ENCODE measurements at regions not wholly inside any gene's neighbourhood (a gene's known extent, or its start where the extent isn't known, plus 50 kb on each side); places are given as distances from the start of the nearest gene placed in this dataset.

DNA sequence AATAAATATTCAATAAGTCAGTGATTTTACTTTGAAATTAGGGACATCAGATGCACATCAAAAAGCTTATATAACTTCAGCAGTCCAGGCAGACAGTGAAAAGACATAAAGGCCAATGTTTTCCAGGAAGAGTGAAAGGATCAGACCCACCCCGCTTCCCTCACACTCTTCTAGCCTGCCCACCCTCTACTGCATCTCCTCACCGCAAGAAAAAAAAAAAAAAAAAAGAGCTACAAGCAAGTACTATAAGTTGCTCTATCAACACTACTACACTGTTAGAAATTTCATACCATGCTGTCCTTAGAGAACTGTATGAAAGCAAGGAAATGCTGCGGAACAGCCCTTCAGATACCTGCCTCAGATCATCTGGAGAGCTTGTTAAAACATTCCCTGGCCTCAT is 240.8 kb downstream of the ZEB2 start:
- Histone ChIP-seq H3K27me3 (ENCODE audit: control insufficient read depth, insufficient read depth, low read length) (no peaks in the 10 kb centered on the region), H3K9me3 (replicated peaks; ENCODE audit: low read length) (no peaks in the 10 kb centered on the region), H3K9ac (ENCODE audit: low read depth, low read length) (no peak overlapping the region), H3K36me3 (ENCODE audit: insufficient read depth, low read length) (no peaks in the 10 kb centered on the region), H3K4me1 (ENCODE audit: control insufficient read depth, insufficient read depth, low read length) (no peaks in the 10 kb centered on the region), H3K4me2 (ENCODE audit: low read length) (no peak overlapping the region), H3K4me3 (ENCODE audit: low read length) (no peak overlapping the region)

DNA sequence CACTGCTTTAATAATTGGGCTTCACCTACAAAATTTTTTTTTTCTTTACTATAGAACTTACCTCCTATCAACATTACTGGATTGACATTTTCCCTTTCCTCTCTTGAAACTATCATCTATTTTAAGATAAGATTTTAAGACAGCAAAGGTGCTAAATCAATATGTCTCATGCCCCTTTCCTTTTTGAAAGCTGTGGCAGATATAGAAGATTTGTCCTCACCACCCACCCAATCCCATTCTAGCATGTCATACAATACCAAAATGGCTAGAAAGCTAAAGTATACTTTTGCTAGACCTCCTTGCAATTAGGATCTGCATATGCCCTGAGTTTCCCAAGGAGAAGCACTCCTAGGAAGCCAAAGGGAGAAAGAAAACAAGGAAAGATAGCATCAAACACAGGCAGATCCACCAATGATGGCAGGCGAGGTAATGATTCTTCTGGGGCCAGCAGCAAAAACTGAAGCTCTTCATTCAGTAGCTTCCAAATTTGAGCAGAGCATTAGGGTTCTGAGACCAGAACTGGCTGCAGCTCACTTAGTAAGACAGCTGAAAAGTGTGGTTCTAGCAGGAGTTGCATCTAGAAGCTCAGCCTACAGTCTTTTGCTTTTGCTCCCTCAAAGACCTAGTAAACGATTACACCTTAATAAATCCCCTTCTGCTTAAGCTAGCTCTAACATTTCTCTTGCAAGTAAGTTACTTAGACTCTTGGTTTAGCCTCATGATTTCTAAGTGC is 242.1 kb downstream of the ZEB2 start:
- no peaks in the 10 kb centered on the region for H3K9me3 ChIP-seq (replicated peaks; ENCODE audit: low read length)
- H3K4me3 ChIP-seq (ENCODE audit: low read length): no peak overlapping the region
- H3K4me1 ChIP-seq (ENCODE audit: control insufficient read depth, insufficient read depth, low read length): no peaks in the 10 kb centered on the region

DNA sequence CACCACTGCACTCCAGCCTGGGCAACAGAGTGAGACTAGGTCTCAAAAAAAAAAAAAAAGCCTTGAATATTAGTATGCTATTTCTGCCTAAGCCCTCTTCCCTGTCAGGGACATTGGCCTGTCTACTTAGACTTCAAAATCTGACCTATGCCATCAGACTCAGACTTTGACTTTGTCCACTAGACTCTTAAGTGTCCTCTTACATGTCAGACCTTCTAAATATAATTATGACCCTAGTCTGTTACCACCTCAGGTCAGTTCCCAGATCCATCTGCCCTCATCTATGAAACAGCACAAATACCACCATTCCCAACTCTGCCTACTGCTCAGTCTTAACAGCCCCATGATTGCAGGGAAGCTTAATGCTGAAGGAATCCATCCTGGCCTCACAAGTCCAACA is 244.6 kb downstream of the ZEB2 start:
- no peak overlapping the region for H3K4me2 ChIP-seq (ENCODE audit: low read length)
- no peaks in the 10 kb centered on the region for H3K36me3 ChIP-seq (ENCODE audit: insufficient read depth, low read length)
- no peaks in the 10 kb centered on the region for H3K9me3 ChIP-seq (replicated peaks; ENCODE audit: low read length)
- H3K27me3 ChIP-seq (ENCODE audit: control insufficient read depth, insufficient read depth, low read length): no peaks in the 10 kb centered on the region
- no peaks in the 10 kb centered on the region for H3K4me1 ChIP-seq (ENCODE audit: control insufficient read depth, insufficient read depth, low read length)
- no peak overlapping the region for H3K4me3 ChIP-seq (ENCODE audit: low read length)
- no peak overlapping the region for H3K9ac ChIP-seq (ENCODE audit: low read depth, low read length)

More for the DNA sequence above, 242.1 kb downstream of the ZEB2 start:
- H3K36me3 ChIP-seq (ENCODE audit: insufficient read depth, low read length): no peaks in the 10 kb centered on the region
- no peak overlapping the region for H3K9ac ChIP-seq (ENCODE audit: low read depth, low read length)
- no peaks in the 10 kb centered on the region for H3K27me3 ChIP-seq (ENCODE audit: control insufficient read depth, insufficient read depth, low read length)
- H3K4me2 ChIP-seq (ENCODE audit: low read length): no peak overlapping the region

DNA sequence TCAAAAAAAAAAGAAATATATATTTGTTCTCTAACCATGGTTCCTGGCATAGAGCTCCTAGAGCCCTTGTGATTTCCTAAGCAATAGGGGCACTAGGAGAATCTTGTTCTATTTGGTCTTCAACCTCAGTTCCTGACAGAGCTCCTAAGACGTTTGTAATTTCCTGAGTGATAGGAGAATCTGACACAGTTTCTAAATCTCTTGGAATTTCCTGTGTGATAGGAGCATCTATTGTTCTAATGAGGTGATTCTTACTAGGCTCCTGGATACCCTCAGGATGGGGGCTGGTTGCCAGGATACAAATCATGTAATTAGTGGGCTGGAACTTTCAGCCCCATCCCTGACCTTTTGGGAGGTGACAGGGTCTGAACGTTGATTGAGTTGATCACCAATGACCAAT is 245.8 kb downstream of the ZEB2 start:
- Histone ChIP-seq H3K9me3 (replicated peaks; ENCODE audit: low read length) (no peaks in the 10 kb centered on the region), H3K27me3 (ENCODE audit: control insufficient read depth, insufficient read depth, low read length) (no peaks in the 10 kb centered on the region), H3K4me1 (ENCODE audit: control insufficient read depth, insufficient read depth, low read length) (no peaks in the 10 kb centered on the region), H3K9ac (ENCODE audit: low read depth, low read length) (no peak overlapping the region), H3K4me2 (ENCODE audit: low read length) (no peak overlapping the region), H3K36me3 (ENCODE audit: insufficient read depth, low read length) (no peaks in the 10 kb centered on the region), H3K4me3 (ENCODE audit: low read length) (no peak overlapping the region)

DNA sequence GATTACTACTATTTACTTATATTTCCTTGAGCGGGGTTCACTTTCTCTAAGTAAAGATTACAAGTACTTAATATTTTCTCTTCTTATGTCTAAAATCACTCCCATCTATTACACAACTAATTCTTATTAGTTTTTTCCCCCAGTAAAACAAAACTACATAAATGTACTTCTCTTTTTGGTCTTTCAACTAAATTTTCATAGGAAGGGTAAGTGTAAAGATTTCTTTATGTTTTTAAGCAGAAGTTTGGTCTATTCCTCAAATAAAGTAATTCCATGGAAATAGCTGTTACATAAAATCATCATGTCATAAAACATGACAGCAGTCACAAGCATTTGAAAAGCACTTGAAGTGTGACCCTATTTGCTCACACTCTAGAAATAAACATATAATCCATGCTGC is 249.0 kb downstream of the ZEB2 start:
- Histone ChIP-seq H3K9me3 (replicated peaks; ENCODE audit: low read length) (no peaks in the 10 kb centered on the region), H3K36me3 (ENCODE audit: insufficient read depth, low read length) (no peaks in the 10 kb centered on the region), H3K27me3 (ENCODE audit: control insufficient read depth, insufficient read depth, low read length) (no peaks in the 10 kb centered on the region), H3K4me1 (ENCODE audit: control insufficient read depth, insufficient read depth, low read length) (no peaks in the 10 kb centered on the region), H3K9ac (ENCODE audit: low read depth, low read length) (no peak overlapping the region), H3K4me3 (ENCODE audit: low read length) (no peak overlapping the region), H3K4me2 (ENCODE audit: low read length) (no peak overlapping the region)

DNA sequence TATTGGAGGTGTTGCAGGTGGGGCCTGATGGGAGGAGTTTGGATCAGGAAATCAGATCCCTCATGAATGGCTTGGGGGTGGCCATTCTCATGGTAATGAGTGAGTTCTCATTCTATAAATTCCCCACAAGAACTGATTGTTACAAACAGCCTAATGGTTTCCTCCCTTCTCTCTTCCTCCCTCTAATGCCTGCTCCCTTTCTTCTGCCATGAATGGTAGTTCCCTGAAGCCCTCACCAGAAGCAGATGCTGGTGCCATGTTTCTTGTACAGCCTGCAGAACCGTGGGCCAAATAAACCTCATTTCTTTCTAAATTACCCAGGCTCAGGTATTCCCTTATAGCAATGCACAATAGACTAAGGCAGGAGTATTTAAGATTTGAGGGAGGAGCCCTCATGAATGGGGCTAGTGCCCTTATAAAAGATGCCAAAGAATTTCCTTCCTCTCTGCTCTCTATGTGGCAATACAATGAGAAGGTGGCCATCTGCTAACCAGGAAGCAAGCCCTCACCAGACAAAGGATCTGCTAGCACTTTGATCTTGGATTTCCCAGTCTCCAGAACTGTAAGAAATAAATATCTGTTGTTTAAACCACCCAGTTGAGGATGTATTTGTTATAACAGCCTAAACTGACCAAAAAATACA is 251.8 kb downstream of the ZEB2 start:
- no peak overlapping the region for H3K4me2 ChIP-seq (ENCODE audit: low read length)
- H3K9me3 ChIP-seq (replicated peaks; ENCODE audit: low read length): no peaks in the 10 kb centered on the region
- no peak overlapping the region for H3K9ac ChIP-seq (ENCODE audit: low read depth, low read length)
- no peaks in the 10 kb centered on the region for H3K36me3 ChIP-seq (ENCODE audit: insufficient read depth, low read length)
- H3K27me3 ChIP-seq (ENCODE audit: control insufficient read depth, insufficient read depth, low read length): no peaks in the 10 kb centered on the region
- H3K4me1 ChIP-seq (ENCODE audit: control insufficient read depth, insufficient read depth, low read length): no peaks in the 10 kb centered on the region
- no peak overlapping the region for H3K4me3 ChIP-seq (ENCODE audit: low read length)

DNA sequence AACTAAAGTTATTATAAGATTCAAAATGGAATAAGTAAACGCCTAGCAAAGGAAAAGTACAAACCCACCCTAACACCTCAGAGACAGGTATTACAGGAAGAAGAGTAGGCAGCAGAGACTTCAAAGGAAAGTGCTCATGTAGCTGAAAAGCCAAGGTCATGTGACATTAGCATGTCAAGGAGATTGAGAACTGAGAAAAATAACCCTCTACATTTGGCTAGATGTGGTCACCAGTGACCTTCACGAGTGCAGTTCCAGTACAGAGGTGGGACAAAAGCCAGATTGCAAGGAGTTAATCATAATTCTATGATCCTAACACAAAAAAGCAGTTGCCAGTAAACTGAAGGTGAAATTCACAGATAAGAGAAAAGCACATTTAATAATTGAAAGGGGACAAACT is 252.7 kb downstream of the ZEB2 start:
- Histone ChIP-seq H3K4me2 (ENCODE audit: low read length) (no peak overlapping the region), H3K4me1 (ENCODE audit: control insufficient read depth, insufficient read depth, low read length) (no peaks in the 10 kb centered on the region), H3K36me3 (ENCODE audit: insufficient read depth, low read length) (no peaks in the 10 kb centered on the region), H3K9me3 (replicated peaks; ENCODE audit: low read length) (no peaks in the 10 kb centered on the region), H3K4me3 (ENCODE audit: low read length) (no peak overlapping the region), H3K9ac (ENCODE audit: low read depth, low read length) (no peak overlapping the region), H3K27me3 (ENCODE audit: control insufficient read depth, insufficient read depth, low read length) (no peaks in the 10 kb centered on the region)

DNA sequence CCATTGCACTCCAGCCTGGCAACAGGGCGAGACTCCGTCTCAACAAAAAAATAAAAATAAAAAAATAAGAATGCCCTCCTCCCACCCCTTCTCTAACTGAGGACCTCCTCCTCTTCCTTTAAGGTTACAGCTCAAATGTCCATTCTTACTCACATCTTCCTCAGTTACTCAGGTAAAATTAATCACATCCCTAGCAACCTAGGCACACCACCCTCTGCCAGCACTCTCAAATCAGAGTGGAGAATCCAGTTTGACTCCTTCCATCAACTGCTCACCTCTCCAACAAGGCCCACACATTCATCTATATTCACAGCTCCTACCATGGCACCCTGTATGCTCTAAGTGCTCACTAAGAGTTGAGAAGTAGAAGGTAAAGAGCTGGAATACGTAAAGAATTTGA is 254.3 kb downstream of the ZEB2 start:
- Histone ChIP-seq H3K4me3 (ENCODE audit: low read length) (no peak overlapping the region), H3K36me3 (ENCODE audit: insufficient read depth, low read length) (no peaks in the 10 kb centered on the region), H3K4me1 (ENCODE audit: control insufficient read depth, insufficient read depth, low read length) (no peaks in the 10 kb centered on the region), H3K27me3 (ENCODE audit: control insufficient read depth, insufficient read depth, low read length) (no peaks in the 10 kb centered on the region), H3K4me2 (ENCODE audit: low read length) (no peak overlapping the region), H3K9me3 (replicated peaks; ENCODE audit: low read length) (no peaks in the 10 kb centered on the region), H3K9ac (ENCODE audit: low read depth, low read length) (no peak overlapping the region)

DNA sequence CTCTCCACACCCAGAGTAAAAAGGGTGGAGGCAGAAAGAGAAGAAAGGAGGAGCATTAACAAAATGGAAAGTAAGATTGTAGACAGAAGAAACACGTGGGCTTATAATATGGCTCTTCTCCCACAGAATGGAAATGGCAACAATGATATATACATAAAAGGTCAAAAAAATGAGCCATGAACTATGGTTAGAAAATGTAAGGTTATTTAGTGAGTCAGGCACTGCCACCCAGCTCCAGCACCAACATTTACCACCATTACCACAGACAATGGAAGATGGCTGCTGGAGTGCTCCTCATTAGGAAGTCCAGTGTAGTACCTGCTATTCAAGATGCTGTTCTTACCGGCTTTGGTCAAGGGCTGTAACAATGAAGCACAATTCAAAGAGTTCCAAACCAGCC is 258.0 kb downstream of the ZEB2 start:
- Histone ChIP-seq H3K4me2 (ENCODE audit: low read length) (no peak overlapping the region), H3K27me3 (ENCODE audit: control insufficient read depth, insufficient read depth, low read length) (no peaks in the 10 kb centered on the region), H3K9me3 (replicated peaks; ENCODE audit: low read length) (no peaks in the 10 kb centered on the region), H3K4me1 (ENCODE audit: control insufficient read depth, insufficient read depth, low read length) (no peaks in the 10 kb centered on the region), H3K4me3 (ENCODE audit: low read length) (no peak overlapping the region), H3K36me3 (ENCODE audit: insufficient read depth, low read length) (no peaks in the 10 kb centered on the region), H3K9ac (ENCODE audit: low read depth, low read length) (no peak overlapping the region)

DNA sequence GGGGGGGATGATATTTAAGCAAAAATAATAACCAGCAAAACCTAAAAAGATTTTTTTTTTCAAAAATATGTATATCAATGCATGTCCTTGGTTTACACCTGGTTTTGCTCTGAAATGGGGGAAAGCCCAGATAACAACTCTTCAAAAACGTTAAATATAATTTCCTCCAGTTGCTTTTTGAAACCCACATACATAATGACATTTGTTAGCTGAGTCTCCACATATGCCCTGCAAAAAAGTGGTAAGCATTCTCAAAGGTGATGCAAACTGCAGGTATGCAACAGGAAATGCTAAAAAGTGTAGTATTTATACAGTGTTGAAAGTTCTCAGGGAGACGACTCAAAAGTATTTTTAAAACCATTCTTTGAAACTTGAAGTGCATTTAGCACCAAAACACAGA is 258.6 kb downstream of the ZEB2 start:
- no peak overlapping the region for H3K9ac ChIP-seq (ENCODE audit: low read depth, low read length)

DNA sequence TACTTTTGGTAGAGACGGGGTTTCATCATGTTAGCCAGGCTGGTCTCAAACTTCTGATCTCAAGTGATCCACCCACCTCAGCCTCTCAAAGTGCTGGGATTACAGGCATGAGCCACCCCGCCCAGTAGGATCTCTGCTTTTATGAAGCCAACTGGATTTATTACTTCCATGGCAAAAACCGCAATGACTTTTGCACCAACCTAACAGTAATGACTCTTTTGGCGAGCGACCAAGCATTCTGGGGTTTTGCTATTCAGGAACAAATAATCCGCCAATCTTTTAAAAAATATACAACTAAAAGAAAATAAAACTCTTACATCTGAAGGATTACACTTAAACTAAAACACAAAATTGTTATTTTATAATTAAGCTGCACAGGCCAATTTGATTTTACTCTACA is 260.6 kb downstream of the ZEB2 start:
- Histone ChIP-seq H3K9ac (ENCODE audit: low read depth, low read length) (no peak overlapping the region), H3K36me3 (ENCODE audit: insufficient read depth, low read length) (no peaks in the 10 kb centered on the region), H3K27me3 (ENCODE audit: control insufficient read depth, insufficient read depth, low read length) (no peaks in the 10 kb centered on the region), H3K4me2 (ENCODE audit: low read length) (no peak overlapping the region), H3K9me3 (replicated peaks; ENCODE audit: low read length) (peaks cover 3% of the 10 kb centered on the region), H3K4me1 (ENCODE audit: control insufficient read depth, insufficient read depth, low read length) (peaks cover 3% of the 10 kb centered on the region), H3K4me3 (ENCODE audit: low read length) (no peak overlapping the region)

More for the DNA sequence above, 258.6 kb downstream of the ZEB2 start:
- no peaks in the 10 kb centered on the region for H3K27me3 ChIP-seq (ENCODE audit: control insufficient read depth, insufficient read depth, low read length)
- H3K36me3 ChIP-seq (ENCODE audit: insufficient read depth, low read length): no peaks in the 10 kb centered on the region
- peaks cover 3% of the 10 kb centered on the region for H3K4me1 ChIP-seq (ENCODE audit: control insufficient read depth, insufficient read depth, low read length)
- no peak overlapping the region for H3K4me3 ChIP-seq (ENCODE audit: low read length)
- no peak overlapping the region for H3K4me2 ChIP-seq (ENCODE audit: low read length)
- H3K9me3 ChIP-seq (replicated peaks; ENCODE audit: low read length): no peaks in the 10 kb centered on the region

DNA sequence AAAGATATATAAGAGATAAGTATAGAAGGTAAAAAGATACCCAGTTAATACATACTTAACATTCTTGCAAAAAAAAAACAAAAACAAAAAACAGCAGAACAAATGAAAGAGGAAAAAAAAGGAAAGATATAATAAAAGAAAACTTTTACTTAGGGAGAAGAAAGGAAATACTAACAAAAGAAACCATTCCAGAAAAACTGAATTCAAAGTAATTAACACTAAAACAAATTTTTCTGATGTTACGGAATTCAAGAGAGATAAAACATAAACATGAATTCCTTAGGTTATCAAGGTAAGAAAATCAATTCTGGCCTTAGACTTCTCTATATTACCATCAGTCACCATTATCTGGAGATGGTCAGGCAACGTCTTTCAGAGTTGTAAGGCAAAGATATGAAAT is 261.8 kb downstream of the ZEB2 start:
- peaks cover 3% of the 10 kb centered on the region for H3K4me1 ChIP-seq (ENCODE audit: control insufficient read depth, insufficient read depth, low read length)
- no peak overlapping the region for H3K9ac ChIP-seq (ENCODE audit: low read depth, low read length)
- H3K4me2 ChIP-seq (ENCODE audit: low read length): no peak overlapping the region
- no peak overlapping the region for H3K4me3 ChIP-seq (ENCODE audit: low read length)
- no peaks in the 10 kb centered on the region for H3K27me3 ChIP-seq (ENCODE audit: control insufficient read depth, insufficient read depth, low read length)
- H3K9me3 ChIP-seq (replicated peaks; ENCODE audit: low read length): peaks cover 8% of the 10 kb centered on the region
- no peaks in the 10 kb centered on the region for H3K36me3 ChIP-seq (ENCODE audit: insufficient read depth, low read length)

Data from skeletal muscle satellite cell (primary cell).